ENCODE measurements at regions not wholly inside any gene's neighbourhood (a gene's known extent, or its start where the extent isn't known, plus 50 kb on each side); places are given as distances from the start of the nearest gene placed in this dataset.

GRCh38 chr4:77398256-77398655 is 207.4 kb upstream of the CXCL13 start:
- TF ChIP-seq EZH2phosphoT487 (IDR thresholded peaks at IDR 0.05; ENCODE audit: insufficient read depth, low read depth) (no peak), EZH2 (IDR thresholded peaks at IDR 0.05; ENCODE audit: insufficient read depth, poor library complexity, severe bottlenecking) (no peak)

Data from GM23248 (cell line).